HG02610 (cell line): ENCODE measurements at regions not wholly inside any gene's neighbourhood (a gene's known extent, or its start where the extent isn't known, plus 50 kb on each side); places are given as distances from the start of the nearest gene placed in this dataset.
A peak's percentile ranks its signal among the peaks of the same experiment; 100 is the strongest.

ENCODE experiments used
- ATAC-seq: cut with Tn5 transposase; IDR thresholded peaks from one replicate; pipeline ENCODE4 v1.9.1; 2021; ENCODE audit warnings: mild to moderate bottlenecking, moderate library complexity; ENCODE audit not compliant: unreplicated experiment

GRCh38 chr7:47691988-47692387, 110.1 kb upstream of the TNS3 start:
- no peak for ATAC-seq

DNA sequence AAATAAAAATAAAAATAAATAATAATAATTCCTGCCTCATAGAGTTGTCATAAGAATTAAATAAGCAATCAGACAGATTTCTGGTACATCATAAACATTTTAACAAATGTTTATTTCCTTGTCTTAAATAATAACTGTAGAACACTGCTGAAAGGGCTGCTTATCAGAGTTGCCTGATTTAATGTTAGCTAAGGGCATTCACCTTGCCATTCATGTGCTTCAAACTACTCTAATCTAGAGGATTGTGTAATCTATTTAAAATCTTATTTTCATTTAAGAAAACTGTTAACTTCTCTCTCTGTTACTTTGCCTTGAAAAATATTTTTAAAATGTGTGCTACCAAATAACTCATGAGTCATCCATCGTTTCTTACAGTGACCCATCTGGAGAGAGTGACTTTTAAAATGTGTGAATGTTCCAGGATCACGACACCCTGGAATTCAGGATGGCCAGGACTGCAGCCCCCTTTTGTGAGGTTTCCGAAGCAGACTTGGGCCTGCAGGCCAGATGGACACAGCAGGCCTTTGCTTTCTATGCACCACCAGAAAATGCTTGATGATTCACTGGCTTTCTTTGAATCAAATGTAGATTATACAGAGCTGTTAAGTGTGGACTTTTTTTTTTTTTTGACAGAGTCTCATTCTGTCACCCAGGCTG, 109.1 kb upstream of the TNS3 start:
- no peak for ATAC-seq

GRCh38 chr7:47689558-47689957, 107.6 kb upstream of the TNS3 start:
- ATAC-seq, result no peak

DNA sequence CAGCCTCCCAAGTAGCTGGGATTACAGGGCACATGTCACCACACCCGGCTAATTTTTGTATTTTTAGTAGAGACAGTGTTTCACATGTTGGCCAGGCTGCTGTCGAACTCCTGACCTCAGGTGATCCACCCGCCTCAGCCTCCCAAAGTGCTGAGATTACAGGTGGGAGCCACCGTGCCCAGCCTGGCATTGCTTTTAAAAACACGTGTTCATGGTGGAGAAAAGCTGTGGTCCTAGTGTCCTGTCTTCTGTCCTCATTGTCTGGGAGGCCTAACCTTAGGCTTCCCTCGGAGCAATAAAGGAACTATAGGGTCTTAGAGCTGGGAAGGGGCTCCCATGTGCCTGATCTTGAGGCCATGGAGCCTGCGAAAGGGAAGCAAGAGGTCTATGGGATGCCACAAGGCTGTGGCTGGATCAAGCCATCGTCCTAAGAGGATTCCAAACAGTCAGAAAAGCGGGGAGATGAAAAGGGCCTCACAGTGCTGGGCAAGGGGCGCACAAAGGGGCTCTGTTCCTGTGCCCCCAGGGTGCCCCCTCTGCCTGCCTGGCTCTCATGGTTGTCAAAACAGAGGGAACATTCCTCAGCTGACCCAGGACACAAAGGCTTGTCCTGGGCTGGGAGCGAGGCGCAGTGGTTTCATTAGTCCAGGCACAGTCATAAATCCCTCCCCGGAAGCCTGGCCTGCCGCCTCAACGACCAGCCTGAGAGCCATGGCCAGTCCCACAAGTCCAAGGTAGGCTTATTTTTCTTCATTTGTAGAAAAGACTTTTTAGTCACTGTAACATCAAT, 106.6 kb upstream of the TNS3 start:
- ATAC-seq, result no peak

GRCh38 chr7:47685712-47686376, 103.9 kb upstream of the TNS3 start:
- no peak for ATAC-seq

GRCh38 chr7:47685151-47685550, 103.2 kb upstream of the TNS3 start:
- no peak for ATAC-seq

DNA sequence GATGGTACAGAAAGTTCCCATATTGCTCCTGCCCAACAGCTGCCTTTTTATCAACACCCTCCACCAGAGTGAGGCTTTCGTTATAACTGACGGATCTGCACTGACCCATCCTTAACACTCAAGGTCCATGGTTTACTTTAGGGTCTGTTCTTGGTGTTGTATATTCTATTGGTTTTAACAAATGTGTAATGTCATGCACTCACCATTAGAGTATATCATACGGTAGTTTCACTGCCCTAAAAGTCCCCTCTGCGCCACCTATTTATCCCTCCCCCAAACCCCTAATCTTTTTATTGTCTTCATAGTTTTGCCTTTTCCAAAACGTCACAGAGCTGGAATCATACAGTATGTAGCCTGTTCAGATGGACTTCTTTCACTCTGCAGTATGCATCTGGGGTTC, 102.8 kb upstream of the TNS3 start:
- ATAC-seq, result no peak

DNA sequence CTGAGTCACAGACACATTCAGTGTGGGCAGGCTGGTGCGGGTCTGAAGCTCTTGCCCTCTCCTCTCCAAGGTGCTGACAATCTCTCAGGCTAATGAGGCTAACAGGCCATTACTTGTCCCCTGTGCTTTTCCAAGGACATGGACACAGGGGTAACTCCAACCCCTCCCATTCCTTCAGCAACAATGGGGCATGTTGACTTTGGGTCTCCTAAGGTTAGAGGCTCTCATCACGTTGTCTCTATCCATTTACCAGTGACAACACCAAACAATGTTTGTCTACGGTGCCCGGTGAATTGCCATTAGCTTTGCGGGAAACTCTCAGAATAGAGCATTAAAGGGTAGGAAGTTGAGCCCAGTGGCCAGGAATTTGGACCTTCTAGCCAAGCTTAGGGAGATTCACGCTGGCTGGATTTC, 101.6 kb upstream of the TNS3 start:
- ATAC-seq, result no peak

DNA sequence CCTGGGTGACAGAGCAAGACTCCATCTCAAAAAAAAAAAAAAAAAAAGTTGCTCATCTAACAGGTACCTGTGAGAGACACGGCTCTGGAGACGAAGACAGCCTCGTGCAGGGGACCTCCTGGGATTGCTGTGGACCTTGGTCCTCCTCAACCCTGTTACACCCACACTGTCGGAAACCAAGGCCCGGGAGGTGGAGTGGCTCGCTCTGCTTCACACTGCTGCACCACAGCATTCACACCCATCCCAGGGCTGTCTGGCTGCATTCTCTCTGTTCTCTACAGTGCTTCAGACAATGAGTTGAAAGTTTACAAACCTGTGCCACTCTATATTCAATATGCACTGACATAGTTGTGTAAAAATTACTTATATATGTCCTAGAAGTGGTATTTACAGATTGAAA, 101.0 kb upstream of the TNS3 start:
- no peak for ATAC-seq

DNA sequence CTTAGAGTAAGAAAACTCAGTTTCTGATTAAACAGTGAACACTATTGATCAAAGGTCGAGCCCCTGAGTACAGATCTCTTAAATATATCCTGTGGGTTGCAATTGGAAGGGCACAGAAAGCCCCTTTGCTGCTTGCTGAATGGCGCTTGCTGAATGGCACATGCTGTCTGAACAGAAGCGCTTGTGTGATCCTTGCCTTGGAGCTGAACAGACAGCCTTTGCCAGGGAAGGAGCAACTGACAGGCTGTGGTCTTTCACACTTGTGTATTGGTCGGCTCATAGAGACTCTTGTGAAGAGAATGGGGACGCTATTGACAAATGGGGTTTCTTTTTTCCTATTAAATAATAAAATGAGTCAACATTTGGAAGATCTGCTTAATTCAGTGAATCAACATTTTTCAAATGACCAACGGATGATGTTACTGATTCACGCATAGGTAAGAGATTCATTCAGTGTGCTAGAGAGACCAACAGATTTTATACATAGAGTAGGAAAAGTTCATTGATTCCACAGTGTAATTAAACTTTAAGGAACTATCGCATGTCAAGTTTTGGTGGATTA, 99.4 kb upstream of the TNS3 start:
- ATAC-seq, result no peak

GRCh38 chr7:47678641-47679380, 96.9 kb upstream of the TNS3 start:
- no peak for ATAC-seq

DNA sequence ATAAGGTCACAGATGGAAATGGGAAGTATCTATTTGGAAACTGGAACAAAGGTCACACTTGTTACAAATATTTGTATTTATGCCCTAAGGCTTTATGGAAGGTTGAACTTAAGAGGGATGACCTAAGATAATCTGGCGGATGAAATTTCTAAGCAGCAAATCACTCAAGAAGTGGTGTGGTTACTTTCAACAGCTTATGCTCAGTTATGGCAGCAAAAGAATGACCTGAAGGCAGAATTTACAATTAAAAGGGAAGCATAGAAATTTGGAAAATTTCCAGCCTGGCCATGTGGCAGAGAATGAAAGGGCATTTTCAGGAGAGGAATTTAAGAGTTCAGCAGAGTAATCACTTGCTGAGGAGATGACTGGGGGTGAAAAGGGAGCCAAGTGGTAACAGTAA, 95.8 kb upstream of the TNS3 start:
- ATAC-seq, result no peak

- no peak for ATAC-seq
Observed at GRCh38 chr7:47677093-47677492, 95.2 kb upstream of the TNS3 start.

GRCh38 chr7:47672977-47673381, 91.1 kb upstream of the TNS3 start:
- no peak for ATAC-seq

DNA sequence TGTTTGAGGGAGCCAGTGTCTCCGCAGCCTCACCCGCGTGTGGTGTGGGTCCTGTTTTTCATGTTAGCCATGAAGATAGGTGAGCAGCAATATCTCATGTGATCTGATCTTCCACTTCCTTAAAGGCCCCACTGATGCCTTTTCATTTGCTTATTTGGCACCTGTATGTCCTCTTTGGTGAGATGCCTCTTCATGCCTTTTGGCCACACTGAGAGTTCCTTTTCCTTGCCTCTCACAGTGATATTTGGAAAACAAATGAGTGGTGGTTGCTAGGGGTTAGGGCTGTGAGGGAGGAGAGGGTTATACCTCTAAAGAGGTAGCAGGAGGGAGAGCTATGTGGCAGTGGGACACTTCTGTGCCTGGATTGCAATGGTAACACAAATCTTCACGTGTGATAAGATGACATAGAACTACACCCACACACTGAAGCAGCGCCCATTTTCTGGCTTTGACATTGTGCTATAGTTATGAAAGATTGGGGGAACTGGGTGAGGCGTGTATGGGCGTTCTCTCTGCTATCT, 90.4 kb upstream of the TNS3 start:
- ATAC-seq, result no peak

DNA sequence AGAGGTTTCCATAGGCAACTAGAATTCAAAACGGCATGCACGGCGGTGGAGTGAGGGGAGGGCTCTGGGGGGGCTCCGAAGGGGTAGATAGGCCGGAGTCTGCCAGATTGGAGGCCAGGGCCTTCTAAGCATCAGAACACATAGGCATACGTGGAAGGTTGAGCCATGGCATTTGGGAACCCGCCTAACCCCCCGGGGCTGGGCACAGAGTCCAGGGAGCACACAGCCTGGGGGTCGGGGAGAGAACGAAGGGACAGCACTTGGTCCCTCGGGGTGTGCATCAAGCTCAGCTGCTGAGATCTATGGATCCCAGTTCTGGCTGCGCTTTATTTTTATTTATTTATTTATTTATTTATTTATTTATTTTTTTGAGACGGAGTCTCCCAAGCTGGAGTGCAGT, 89.4 kb upstream of the TNS3 start:
- ATAC-seq, result no peak

DNA sequence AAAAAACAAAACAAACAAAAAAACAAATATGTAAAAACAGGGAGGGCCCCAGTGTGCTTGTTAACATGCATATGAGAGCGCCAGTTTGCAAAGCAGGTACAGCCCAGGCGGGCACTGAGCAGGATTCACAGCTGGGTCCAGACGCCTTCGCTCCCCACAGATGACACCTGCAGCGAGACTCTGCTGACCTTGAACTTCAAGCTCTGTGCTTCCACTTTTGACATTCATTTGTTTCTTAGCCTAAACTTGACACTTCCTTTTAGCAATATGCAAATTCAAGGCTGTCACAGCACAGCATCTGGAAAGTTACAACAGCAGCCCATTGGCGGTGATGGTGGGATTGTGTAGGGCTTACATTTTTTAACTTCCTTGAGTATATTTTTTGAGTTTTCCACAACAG, 88.8 kb upstream of the TNS3 start:
- peak; percentile 81 for ATAC-seq

DNA sequence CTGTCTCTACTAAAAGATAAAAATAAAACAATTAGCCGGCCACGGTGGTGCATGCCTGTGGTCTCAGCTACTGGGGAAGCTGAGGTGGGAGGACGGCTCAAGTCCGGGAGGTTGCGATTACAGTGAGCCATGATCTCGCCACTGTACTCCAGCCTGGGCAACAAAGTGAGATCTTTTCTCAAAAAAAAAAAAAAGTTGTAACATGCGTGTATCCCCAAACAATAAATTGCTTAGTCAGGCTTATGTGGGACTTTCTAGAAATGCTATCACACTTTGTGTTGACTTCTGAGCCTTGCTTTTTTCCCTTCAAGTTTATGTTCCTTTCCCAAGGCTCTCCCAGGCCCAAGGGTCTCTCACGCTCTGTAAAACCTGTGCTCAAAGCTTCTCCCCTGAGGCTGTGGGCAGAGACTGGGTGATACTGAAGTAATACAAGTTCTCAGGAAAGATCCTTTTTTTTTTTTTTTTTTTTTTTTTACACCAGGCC, 88.0 kb upstream of the TNS3 start:
- ATAC-seq, result no peak

GRCh38 chr7:47669178-47669891, 87.4 kb upstream of the TNS3 start:
- ATAC-seq, result peak; percentile 81
